ENCODE measurements at regions not wholly inside any gene's neighbourhood (a gene's known extent, or its start where the extent isn't known, plus 50 kb on each side); places are given as distances from the start of the nearest gene placed in this dataset.

DNA sequence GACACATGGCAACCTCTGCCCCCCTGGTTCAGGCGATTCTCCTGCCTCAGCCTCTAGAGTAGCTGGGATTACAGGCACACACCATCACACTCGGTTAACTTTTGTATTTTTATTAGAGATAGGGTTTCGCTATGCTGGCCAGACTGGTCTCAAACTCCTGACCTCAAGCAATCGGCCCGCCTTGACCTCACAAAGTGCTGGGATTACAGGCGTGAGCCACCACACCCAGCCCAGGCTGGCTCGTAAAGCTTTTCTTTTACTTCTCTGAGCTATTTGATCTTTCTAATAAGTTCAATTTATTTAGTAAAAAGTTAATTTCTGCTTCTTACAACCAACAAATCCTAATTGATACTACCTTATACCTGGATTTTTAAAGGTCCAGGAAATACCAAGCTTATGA is 127.4 kb upstream of the KRR1 start:
- H3K27ac ChIP-seq (ENCODE audit: low read depth, low read length): no peak overlapping the region
- no peak for DNase-seq (ENCODE audit: insufficient read length, low spot score, missing footprints)
- H3K27me3 ChIP-seq (ENCODE audit: insufficient read depth, low read length): no peaks in the 10 kb centered on the region
- H3K4me1 ChIP-seq (ENCODE audit: insufficient read depth, low read length): peaks cover 40% of the 10 kb centered on the region
- no peak overlapping the region for H3K4me3 ChIP-seq (ENCODE audit: insufficient read depth, low read length)
- no peaks in the 10 kb centered on the region for H3K9me3 ChIP-seq (ENCODE audit: low read depth, low read length)
- H2AFZ ChIP-seq (ENCODE audit: low read length): no peak overlapping the region
- H3K36me3 ChIP-seq (ENCODE audit: insufficient read depth, low read length): no peaks in the 10 kb centered on the region
- no peak overlapping the region for H3K4me2 ChIP-seq (ENCODE audit: insufficient read depth, low read length)
- no peaks in the 10 kb centered on the region for H4K20me1 ChIP-seq (ENCODE audit: insufficient read depth, low read length)
- H3K79me2 ChIP-seq (ENCODE audit: insufficient read depth, low read length): no peaks in the 10 kb centered on the region
- TF ChIP-seq, protein P1, sequence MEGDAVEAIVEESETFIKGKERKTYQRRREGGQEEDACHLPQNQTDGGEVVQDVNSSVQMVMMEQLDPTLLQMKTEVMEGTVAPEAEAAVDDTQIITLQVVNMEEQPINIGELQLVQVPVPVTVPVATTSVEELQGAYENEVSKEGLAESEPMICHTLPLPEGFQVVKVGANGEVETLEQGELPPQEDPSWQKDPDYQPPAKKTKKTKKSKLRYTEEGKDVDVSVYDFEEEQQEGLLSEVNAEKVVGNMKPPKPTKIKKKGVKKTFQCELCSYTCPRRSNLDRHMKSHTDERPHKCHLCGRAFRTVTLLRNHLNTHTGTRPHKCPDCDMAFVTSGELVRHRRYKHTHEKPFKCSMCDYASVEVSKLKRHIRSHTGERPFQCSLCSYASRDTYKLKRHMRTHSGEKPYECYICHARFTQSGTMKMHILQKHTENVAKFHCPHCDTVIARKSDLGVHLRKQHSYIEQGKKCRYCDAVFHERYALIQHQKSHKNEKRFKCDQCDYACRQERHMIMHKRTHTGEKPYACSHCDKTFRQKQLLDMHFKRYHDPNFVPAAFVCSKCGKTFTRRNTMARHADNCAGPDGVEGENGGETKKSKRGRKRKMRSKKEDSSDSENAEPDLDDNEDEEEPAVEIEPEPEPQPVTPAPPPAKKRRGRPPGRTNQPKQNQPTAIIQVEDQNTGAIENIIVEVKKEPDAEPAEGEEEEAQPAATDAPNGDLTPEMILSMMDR (IDR thresholded peaks at IDR 0.05; ENCODE audit: extremely low read depth, low read depth, low read length): no peak

DNA sequence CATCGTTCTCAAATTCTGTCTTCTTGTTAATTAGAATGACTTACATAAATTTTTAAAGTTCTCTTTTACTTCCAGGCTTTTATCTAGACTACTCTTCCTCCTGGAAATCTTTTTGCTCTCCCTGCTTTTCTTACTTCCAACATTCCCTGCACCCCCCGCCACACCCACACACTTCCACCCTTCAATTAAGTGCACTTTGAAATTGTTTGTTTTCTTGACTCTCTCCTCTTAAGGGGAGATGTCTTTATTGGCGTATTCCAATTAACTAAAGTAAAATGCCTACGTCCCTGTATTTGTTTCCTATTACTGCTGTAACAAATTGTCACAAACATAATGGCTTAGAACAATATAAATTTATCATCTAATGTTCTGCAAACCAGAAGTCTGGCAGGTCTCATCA is 125.2 kb upstream of the KRR1 start:
- no peaks in the 10 kb centered on the region for H3K27me3 ChIP-seq (ENCODE audit: insufficient read depth, low read length)
- H3K9me3 ChIP-seq (ENCODE audit: low read depth, low read length): no peaks in the 10 kb centered on the region
- H4K20me1 ChIP-seq (ENCODE audit: insufficient read depth, low read length): no peaks in the 10 kb centered on the region
- TF ChIP-seq, protein P1 (IDR thresholded peaks at IDR 0.05; ENCODE audit: extremely low read depth, low read depth, low read length): no peak
- H3K4me1 ChIP-seq (ENCODE audit: insufficient read depth, low read length): peaks cover 28% of the 10 kb centered on the region
- H3K4me2 ChIP-seq (ENCODE audit: insufficient read depth, low read length): no peak overlapping the region
- DNase-seq (ENCODE audit: insufficient read length, low spot score, missing footprints): no peak
- H3K27ac ChIP-seq (ENCODE audit: low read depth, low read length): peak overlapping the region; percentile 69
- no peak overlapping the region for H3K4me3 ChIP-seq (ENCODE audit: insufficient read depth, low read length)
- no peak overlapping the region for H2AFZ ChIP-seq (ENCODE audit: low read length)
- H3K79me2 ChIP-seq (ENCODE audit: insufficient read depth, low read length): no peaks in the 10 kb centered on the region
- no peaks in the 10 kb centered on the region for H3K36me3 ChIP-seq (ENCODE audit: insufficient read depth, low read length)

DNA sequence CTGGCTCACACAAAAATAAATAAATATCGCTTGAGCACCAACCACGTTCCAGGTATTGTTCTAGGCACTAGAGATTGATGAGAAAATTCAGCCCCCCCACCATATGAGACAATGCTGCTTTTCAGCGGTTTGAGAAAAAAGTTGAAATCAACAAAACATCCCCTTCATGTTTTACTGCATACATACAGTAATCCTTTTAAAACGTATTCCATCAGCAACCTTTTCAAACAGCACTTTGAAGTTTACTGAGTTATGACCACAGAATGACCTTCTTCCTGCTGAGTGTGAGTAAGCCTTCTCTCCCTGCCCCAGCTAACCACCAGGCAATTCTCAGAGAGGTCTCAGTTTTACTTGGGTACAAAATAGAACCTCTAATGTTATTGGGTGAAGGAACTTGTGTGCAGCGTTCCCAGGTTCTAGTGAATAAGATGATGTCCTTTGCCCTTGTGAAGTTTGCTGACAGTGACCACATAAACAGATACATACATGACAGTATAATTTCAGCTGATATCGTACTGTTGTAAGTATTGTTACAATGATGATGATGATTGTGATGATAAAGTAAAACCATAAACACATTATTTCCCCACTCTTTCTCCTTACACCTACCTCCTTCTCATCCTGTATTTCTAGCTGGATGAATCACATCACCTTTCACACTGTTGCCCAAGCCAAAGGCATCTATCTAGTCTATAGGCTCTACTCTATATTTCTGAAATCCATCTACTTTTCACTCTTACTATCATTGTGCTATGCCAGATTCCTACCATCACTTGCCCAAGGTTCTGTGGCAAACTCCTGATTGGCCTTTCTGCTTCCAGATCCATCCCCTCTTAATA is 124.4 kb upstream of the KRR1 start:
- Histone ChIP-seq H3K4me1 (ENCODE audit: insufficient read depth, low read length) (peaks cover 20% of the 10 kb centered on the region), H3K36me3 (ENCODE audit: insufficient read depth, low read length) (no peaks in the 10 kb centered on the region), H3K27me3 (ENCODE audit: insufficient read depth, low read length) (no peaks in the 10 kb centered on the region), H3K4me2 (ENCODE audit: insufficient read depth, low read length) (peak overlapping the region; percentile 55), H3K79me2 (ENCODE audit: insufficient read depth, low read length) (no peaks in the 10 kb centered on the region), H4K20me1 (ENCODE audit: insufficient read depth, low read length) (no peaks in the 10 kb centered on the region), H3K27ac (ENCODE audit: low read depth, low read length) (peak overlapping the region; percentile 69), H2AFZ (ENCODE audit: low read length) (peak overlapping the region; percentile 7), H3K9me3 (ENCODE audit: low read depth, low read length) (no peaks in the 10 kb centered on the region), H3K4me3 (ENCODE audit: insufficient read depth, low read length) (no peak overlapping the region)
- TF ChIP-seq, protein P1 (IDR thresholded peaks at IDR 0.05; ENCODE audit: extremely low read depth, low read depth, low read length): no peak
- peak; percentile 79 for DNase-seq (ENCODE audit: insufficient read length, low spot score, missing footprints)
